LHCN-M2 (cell line): ENCODE measurements at regions not wholly inside any gene's neighbourhood (a gene's known extent, or its start where the extent isn't known, plus 50 kb on each side); places are given as distances from the start of the nearest gene placed in this dataset.
"Not testable (repeated sequence)": the region's sequence is repeated elsewhere in the genome, so short reads cannot be mapped to it uniquely, and the experiment has no call there.

ENCODE experiments used
- DNase-seq: peaks from one replicate; pipeline ENCODE4 v3.0.0-alpha.2; 2012; ENCODE audit warnings: low read depth

DNA sequence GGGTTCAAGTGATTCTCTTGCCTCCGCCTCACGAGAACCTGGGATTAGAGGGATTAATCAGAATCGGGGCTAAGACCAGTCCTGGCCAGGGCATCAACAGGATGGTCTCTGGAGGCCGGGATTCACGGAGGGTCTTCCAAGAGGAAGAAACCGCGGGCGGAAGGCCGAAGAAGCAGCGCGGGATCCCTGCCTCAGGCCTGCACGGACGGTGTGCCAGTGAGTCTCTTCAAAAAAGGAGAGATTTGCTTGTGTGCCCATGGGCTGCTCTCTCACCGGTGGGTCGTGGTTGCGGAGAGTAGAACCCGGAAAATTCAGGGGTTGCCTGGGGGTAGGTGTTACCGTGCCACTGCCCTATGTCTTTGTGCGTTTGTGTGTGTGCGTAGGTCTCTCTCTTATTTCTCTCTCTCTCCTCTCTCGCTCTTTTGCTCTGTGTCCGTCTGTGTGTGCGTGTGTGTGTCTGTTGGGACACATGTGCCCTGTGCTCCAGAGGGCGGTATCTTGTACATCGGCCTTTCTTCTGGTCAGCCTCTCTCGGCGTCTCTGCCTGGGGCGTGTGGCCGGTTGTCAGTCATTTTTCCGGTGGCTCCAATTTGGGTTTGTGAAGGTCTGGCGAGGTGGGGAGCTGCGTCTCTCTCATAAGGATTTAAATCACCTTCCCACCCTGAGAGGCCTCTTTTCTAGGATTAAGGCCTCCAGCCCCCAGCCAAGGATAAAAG is 613.2 kb downstream of the KCNJ18 start:
- DNase-seq = no peak

DNA sequence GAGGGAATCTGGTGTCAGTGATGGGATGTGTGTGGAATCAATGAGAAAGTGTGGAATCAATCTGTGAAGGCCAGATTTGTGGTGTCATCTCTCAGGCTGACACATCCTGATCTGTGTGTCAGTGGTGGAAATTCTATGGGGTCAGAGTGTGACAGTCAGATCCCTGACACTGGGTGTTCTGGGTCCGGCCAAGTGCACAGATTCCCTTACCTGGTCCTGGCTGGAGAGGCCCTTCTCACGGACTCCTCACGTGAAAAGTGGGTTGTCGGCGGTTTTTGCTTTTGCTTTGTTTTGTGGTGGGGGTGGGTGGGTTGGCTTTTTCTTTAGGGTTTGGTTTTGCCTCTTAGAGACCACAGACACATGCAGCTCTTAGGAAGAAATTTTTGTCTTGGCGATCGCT is 618.0 kb downstream of the KCNJ18 start:
- not testable (repeated sequence) for DNase-seq

DNA sequence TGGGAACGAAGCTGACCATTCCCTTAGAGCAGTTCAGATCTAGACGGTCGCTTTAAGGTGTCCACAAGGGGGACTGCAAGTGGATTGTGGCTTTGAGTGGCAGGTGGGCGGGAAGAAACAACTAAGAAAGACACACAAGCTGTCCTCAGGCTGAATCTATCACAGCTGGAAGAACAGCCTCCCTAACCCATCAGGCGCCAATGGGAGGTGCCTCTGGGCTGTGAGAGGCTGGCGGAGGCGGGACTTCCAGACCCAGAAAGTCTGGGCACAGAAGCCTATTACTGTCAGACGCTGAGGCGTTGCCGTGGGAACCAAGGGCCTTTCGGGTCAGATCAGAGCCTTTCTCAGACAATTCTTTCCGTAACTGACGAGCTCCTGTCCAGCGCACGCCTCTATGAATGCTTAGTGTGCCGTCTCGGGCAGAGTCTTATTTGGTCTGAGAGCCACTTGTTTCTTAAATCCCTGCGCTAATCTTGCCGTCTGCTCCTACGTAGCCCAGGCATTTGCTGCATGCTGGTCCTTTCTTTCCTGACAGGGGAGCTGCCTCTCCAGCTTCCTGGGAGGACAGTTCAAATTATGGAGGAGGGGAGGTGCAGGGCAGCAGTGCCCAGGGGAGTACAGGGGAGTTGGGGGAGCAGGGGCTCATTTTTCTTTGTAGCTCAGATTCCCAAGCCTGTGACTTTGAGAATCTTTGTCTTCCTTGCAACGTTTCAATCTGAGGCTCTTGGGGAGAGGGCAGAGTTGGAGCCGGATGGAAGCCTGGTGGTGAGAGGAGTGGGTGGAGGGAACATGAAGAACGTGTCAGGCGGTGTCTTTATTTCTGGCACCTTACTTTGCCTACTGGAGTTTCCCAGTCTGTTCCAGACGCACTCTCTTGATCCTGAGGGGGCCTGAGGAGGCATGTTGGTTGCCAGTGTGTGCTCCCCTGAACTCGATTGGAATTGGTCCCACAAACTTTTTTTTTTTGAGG is 618.7 kb downstream of the KCNJ18 start:
- DNase-seq = no peak

DNA sequence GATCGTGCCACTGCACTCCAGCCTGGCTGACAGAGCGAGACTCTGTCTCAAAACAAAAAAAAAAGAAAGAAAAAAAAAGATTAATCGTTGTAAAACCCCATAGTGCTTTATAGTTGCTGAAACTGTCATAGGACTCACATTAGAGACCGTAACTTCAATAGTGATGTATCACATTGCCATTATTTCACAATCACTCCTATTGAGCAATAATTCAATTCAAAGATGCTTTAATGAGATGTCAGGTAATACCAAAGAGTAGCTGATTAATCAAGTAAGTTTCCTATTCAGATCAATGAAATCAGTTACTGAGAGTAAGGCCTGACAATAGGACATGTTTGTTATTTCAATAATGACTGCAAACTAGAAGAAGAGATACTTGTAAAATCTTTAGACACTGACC is 628.7 kb downstream of the KCNJ18 start:
- DNase-seq = not testable (repeated sequence)

DNA sequence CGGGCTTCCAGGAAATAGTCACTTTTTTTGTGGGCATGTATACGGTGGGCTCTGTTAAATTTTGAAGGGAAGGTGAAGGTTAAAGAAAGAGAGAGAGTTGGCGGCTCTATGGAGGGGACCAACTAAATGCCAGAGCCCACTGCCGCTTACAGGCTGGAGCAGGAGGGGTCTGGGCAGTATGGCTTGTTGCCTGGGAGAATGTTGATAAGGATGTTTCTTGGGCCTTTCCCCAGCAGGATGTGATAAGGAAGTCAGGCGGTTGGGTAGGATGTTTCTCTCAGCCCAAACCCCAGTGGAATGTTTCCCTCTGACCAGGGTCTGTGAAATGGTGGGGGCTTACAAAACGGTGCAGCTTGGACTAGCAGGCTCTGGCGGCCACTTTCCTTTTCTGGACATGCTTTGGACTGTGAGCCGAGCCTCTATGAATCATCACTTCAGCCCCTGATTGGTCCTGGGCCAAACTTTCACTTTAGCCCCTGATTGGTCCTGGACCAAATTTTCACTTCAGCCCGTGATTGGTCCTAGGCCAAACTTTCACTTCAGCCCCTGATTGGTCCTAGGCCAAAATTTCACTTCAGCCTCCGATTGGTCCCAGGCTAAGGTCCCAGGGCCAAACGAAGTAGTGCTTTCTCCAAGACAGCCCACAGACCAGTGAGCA is 630.7 kb downstream of the KCNJ18 start:
- DNase-seq = not testable (repeated sequence)

DNA sequence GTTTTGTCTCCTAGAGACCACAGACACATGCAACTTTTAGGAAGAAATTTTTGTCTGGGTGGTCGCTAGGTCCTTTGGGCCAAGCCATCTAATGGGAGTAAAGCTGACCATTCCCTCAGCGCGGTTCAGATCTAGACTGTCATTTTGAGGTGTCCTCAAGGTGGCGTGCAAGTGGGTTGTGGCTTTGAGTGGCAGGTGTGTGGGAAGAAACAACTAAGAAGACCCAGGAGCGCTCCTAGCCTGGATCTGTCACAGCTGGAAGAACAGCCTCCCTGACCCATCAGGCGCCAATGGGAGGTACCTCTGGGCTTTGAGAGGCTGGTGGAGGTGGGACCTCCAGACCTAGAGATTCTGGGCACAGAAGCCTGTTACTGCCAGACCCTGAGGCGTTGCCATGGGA is 645.1 kb downstream of the KCNJ18 start:
- no peak for DNase-seq

DNA sequence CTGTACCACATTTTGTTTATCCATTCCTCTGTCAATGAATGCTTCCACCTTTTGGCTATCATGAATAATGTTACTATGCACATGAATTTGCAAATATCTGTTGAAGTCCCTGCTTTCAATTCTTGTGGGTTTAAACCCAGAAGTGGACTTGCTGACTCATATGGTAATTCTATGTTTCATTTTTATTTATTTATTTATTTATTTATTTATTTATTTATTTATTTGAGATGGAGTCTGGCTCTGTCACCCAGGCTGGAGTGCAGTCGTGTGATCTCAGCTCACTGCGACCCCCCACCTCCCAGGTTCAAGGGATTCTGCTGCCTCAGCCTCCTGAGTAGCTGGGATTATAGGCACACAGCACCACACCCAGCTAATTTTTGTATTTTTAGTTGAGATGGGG is 664.3 kb downstream of the KCNJ18 start:
- not testable (repeated sequence) for DNase-seq

DNA sequence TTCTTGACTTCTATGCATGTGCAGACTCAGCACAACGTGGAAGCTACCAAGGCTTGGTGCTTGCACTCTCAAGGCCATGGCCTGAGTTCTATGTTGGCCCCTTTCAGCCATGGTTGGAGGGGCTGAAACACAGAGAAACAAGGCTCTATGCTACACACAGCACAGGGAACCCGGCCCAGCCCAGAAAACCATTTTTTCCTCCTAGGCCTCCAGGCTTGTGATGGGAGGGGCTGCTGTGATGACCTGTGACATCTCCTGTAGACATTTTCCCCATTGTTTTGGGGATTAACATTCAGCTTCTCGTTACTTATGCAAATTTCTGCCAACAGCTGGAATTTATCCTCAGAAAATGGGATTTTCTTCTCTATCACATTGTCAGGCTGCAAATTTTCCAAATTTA is 678.7 kb downstream of the KCNJ18 start:
- not testable (repeated sequence) for DNase-seq

DNA sequence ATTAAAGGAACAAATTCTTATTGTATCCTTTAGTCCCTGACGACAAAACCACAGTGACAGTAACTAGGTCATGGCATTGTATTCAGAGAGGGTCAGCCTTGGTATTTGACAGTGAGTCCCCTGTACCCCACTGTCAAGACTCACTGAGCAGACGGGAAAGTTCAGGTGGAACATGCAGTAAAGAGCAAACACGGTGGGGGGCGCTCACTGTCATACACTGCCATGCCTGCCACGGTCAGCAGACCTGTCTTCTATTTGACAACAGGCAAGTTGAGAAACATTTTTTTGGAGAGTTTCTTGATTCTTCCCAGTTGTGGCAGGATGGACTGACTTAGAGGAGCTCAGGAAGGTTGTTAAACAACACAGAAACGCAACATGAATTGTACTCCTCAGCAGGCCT is 681.6 kb downstream of the KCNJ18 start:
- DNase-seq = no peak

DNA sequence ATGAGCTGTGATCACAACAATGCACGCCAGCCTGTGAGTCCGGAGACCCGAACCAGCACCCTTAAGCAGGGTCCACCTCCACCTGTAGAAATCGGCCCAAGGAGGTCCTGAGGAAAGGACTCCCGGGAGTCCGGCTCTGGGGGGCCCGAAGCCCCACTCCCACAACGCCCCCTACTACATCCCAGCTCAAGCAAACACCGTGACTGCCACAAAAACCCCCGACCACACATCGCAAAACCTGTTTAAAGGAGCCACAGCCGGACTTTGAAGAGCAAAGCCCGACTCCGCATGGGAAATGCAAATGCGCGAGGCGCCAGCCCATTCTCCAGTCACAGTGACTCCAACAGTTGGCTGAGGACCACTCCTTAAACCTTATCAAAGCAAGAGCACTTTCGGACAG is 682.4 kb downstream of the KCNJ18 start:
- no peak for DNase-seq

DNA sequence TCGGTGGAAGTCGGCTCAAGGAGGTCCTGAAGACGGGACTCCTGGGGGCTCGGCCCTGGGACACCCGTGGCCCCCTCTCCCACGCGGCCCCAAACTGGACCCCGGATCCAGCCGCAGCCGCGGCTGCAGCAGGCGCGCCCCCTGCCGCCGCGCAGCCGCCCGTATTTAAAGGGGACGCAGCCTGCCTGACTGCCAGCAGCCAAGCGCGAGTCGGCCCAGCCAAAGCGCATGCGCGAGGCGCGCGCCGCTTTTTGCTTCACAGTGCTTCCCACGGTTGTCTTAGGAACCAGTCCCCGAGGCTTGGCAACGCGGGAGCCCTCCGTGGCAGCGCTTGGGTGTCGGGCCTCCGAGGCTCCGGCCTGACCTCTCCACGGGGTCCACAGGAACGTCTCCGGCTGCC is 684.4 kb downstream of the KCNJ18 start:
- DNase-seq = not testable (repeated sequence)

DNA sequence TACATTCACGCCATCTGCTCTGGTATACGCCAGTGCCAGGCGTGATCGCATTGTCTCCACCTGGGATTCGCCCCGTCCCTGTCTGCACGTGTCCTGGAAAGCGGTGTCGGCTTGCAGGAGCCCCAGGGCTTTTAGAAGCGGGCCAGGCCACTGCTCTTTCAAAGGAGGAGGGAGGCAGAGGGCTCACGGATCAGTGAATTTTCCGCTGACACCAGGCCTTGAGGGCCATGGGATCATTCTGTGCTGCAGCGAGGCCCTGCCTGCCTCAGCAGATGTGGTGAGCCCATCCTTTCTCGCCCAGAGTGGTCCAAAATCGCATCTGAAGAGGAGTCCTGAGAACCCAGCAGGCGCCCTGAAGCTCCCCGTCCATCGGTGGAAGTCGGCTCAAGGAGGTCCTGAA is 686.4 kb downstream of the KCNJ18 start:
- DNase-seq = not testable (repeated sequence)

DNA sequence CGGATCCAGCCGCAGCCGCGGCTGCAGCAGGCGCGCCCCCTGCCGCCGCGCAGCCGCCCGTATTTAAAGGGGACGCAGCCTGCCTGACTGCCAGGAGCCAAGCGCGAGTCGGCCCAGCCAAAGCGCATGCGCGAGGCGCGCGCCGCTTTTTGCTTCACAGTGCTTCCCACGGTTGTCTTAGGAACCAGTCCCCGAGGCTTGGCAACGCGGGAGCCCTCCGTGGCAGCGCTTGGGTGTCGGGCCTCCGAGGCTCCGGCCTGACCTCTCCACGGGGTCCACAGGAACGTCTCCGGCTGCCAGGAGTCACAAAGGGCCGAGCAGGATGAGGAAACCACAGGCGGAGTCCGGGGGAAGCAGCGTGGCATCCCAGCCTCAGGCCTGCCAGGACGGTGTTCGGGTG is 689.3 kb downstream of the KCNJ18 start:
- not testable (repeated sequence) for DNase-seq

DNA sequence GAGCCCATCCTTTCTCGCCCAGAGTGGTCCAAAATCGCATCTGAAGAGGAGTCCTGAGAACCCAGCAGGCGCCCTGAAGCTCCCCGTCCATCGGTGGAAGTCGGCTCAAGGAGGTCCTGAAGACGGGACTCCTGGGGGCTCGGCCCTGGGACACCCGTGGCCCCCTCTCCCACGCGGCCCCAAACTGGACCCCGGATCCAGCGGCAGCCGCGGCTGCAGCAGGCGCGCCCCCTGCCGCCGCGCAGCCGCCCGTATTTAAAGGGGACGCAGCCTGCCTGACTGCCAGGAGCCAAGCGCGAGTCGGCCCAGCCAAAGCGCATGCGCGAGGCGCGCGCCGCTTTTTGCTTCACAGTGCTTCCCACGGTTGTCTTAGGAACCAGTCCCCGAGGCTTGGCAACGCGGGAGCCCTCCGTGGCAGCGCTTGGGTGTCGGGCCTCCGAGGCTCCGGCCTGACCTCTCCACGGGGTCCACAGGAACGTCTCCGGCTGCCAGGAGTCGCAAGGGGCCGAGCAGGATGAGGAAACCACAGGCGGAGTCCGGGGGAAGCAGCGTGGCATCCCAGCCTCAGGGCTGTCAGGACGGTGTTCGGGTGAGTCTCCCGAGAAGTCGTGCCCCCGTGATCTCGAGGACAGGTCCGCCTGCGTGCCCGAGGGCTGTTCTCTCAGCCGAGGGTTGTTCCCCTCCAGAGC is 691.6 kb downstream of the KCNJ18 start:
- not testable (repeated sequence) for DNase-seq

DNA sequence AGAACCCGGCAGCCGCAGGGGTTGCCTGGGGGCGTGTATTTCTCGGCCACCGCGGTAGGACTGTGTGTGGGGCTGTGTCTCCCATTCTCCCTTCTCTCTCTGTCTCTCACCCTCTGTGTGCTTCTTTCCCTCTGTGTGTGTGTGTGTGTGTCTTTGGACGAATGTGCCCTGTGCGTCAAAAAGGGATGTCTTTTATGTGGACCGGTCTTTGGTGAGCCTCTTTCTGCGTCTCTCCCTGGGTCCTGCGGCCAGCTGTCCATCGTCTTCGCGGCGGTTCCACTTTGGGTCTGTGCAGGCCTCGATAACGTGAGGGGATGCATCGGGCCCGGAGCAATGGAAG is 692.1 kb downstream of the KCNJ18 start:
- DNase-seq = not testable (repeated sequence)

DNA sequence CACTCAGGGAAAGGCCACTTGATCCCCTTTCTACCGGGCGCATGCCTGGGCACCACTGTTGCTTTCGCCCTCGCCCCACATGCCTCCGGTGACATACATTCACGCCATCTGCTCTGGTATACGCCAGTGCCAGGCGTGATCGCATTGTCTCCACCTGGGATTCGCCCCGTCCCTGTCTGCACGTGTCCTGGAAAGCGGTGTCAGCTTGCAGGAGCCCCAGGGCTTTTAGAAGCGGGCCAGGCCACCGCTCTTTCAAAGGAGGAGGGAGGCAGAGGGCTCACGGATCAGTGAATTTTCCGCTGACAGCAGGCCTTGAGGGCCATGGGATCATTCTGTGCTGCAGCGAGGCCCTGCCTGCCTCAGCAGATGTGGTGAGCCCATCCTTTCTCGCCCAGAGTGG is 706.1 kb downstream of the KCNJ18 start:
- not testable (repeated sequence) for DNase-seq

DNA sequence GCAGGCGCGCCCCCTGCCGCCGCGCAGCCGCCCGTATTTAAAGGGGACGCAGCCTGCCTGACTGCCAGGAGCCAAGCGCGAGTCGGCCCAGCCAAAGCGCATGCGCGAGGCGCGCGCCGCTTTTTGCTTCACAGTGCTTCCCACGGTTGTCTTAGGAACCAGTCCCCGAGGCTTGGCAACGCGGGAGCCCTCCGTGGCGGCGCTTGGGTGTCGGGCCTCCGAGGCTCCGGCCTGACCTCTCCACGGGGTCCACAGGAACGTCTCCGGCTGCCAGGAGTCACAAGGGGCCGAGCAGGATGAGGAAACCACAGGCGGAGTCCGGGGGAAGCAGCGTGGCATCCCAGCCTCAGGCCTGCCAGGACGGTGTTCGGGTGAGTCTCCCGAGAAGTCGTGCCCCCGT is 706.7 kb downstream of the KCNJ18 start:
- not testable (repeated sequence) for DNase-seq

DNA sequence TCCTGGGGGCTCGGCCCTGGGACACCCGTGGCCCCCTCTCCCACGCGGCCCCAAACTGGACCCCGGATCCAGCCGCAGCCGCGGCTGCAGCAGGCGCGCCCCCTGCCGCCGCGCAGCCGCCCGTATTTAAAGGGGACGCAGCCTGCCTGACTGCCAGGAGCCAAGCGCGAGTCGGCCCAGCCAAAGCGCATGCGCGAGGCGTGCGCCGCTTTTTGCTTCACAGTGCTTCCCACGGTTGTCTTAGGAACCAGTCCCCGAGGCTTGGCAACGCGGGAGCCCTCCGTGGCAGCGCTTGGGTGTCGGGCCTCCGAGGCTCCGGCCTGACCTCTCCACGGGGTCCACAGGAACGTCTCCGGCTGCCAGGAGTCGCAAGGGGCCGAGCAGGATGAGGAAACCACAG is 712.8 kb downstream of the KCNJ18 start:
- not testable (repeated sequence) for DNase-seq

DNA sequence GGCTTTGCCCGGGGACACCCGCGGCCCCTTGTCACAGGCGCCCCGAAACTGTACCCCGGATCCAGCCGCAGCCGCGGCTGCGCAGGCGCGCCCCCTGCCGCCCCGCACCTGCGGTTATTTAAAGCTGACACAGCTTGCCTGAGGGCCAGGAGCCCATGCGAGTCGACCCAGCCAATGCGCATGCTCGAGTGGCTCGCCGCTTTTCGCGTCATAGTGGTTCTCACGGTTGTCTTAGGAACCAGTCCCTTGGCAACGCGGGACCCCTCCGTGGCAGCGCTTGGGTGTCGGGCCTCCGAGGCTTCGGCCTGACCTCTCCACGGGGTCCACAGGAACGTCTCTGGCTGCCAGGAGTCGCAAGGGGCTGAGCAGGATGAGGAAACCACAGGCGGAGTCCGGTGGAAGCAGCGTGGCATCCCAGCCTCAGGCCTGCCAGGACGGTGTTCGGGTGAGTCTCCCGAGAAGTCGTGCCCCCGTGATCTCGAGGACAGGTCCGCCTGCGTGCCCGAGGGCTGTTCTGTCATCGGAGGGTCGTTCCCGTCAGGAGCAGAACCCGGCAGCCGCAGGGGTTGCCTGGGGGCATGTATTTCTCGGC is 716.9 kb downstream of the KCNJ18 start:
- no peak for DNase-seq

DNA sequence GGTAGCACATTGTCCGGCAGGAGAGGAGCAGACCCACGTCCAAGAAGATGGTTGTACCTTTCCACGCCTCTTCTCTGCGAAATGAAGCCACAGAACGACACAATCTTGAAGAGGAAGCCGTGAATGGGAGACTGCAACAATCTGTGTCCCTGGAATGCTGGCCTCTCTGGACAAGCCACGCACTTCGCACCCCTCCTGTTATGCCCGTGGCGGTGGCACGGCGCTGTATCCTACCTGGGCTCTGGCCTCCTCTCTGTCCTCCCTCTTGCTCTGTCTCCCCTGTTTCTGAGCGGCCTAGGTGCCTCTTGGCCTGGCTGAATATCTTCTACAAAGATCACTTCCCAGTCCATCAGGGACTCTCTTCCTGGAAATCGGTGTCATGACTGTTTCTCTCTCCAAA is 717.8 kb downstream of the KCNJ18 start:
- DNase-seq = no peak

DNA sequence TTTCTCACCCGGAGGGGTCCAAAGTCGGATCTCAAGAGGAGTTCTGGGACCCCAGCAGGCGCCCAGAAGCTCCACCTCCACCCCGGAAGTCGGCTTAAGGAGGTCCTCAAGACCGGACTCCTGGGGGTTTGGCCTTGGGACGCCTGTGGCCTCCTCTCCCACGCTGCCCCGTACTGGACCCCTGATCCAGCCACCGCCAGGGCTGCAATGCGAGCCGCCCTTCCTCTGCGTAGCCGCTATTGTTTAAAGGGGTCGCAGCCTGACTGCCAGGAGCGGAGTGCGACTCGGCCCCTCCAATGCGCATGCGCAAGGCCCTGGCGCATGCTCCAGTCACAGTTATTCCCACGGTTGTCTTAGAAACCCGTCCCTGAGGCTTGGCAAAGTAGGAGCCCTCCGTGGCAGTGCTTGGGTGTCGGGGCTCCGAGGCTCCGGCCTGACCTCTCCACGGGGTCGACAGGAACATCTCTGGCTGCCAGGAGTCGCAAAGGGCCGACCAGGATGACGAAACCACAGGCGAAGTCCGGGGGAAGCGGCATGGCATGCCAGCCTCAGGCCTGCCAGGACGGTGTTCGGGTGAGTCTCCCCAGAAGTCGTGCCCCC is 719.0 kb downstream of the KCNJ18 start:
- no peak for DNase-seq
